ENCODE measurements at regions not wholly inside any gene's neighbourhood (a gene's known extent, or its start where the extent isn't known, plus 50 kb on each side); places are given as distances from the start of the nearest gene placed in this dataset.

DNA sequence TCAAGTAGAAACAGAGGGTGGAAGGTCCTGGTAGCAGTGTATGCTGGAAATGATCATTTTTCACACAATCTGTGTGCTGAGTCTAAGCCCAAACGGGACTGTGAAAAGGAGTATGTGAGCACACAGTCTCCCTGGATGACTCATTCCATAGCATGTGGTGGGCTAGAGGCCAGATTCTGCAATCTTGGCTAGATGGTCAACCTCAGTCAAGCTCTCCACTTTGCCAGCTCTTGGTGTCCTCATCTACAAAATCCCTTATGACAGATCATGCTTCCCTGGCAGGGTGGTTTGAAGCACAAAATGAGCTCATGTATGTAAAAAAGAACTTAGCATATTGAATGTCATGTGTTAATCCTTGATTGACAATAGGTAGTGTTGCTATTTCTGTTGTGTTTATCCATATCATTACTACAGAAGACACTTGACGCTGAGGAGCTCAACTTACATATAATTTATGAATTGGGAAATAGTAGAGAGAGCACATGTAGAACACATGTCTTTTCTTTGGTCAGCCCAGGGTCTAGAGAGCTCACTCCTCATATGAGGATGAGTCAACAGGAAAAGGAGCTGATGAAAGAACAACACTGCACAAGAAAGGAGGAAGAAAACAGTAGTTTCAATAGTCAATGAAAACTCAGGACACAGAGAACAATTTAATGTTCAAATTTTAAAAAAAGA is 517.5 kb downstream of the BCL11B start:
- TF ChIP-seq, protein P1, sequence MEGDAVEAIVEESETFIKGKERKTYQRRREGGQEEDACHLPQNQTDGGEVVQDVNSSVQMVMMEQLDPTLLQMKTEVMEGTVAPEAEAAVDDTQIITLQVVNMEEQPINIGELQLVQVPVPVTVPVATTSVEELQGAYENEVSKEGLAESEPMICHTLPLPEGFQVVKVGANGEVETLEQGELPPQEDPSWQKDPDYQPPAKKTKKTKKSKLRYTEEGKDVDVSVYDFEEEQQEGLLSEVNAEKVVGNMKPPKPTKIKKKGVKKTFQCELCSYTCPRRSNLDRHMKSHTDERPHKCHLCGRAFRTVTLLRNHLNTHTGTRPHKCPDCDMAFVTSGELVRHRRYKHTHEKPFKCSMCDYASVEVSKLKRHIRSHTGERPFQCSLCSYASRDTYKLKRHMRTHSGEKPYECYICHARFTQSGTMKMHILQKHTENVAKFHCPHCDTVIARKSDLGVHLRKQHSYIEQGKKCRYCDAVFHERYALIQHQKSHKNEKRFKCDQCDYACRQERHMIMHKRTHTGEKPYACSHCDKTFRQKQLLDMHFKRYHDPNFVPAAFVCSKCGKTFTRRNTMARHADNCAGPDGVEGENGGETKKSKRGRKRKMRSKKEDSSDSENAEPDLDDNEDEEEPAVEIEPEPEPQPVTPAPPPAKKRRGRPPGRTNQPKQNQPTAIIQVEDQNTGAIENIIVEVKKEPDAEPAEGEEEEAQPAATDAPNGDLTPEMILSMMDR (IDR thresholded peaks at IDR 0.05) = no peak
- TF ChIP-seq POLR2A (IDR thresholded peaks at IDR 0.05) = no peak

All from prostate gland (tissue), 2 donors.